ENCODE measurements at regions not wholly inside any gene's neighbourhood (a gene's known extent, or its start where the extent isn't known, plus 50 kb on each side); places are given as distances from the start of the nearest gene placed in this dataset.

- no peak for DNase-seq (ENCODE audit: low read depth, low spot score)
- no peak overlapping the region for H3K4me3 ChIP-seq (ENCODE audit: low read depth, low read length)
- TF ChIP-seq CTCF (IDR thresholded peaks at IDR 0.05; ENCODE audit: insufficient read depth, low read length, missing control alignments): no peak
- ChIA-PET CTCF (no interaction called here), POLR2A (no interaction called here)
Measured at GRCh38 chr11:134784568-134784967, 372.5 kb upstream of the B3GAT1 start.

- no peak for TF ChIP-seq CTCF (IDR thresholded peaks at IDR 0.05; ENCODE audit: insufficient read depth, low read length, missing control alignments)
- DNase-seq (ENCODE audit: low read depth, low spot score): no peak
- POLR2A ChIA-PET: no interaction called here
- CTCF ChIA-PET: no interaction called here
- H3K4me3 ChIP-seq (ENCODE audit: low read depth, low read length): no peak overlapping the region
Measured at GRCh38 chr11:134784046-134784445, 372.0 kb upstream of the B3GAT1 start.

GRCh38 chr11:134783234-134783633, 371.2 kb upstream of the B3GAT1 start:
- POLR2A ChIA-PET: no interaction called here
- CTCF ChIA-PET: no interaction called here
- no peak for DNase-seq (ENCODE audit: low read depth, low spot score)
- TF ChIP-seq CTCF (IDR thresholded peaks at IDR 0.05; ENCODE audit: insufficient read depth, low read length, missing control alignments): no peak
- no peak overlapping the region for H3K4me3 ChIP-seq (ENCODE audit: low read depth, low read length)

GRCh38 chr11:134781380-134781866, 369.4 kb upstream of the B3GAT1 start:
- no peak for DNase-seq (ENCODE audit: low read depth, low spot score)

GRCh38 chr11:134780486-134781147, 368.6 kb upstream of the B3GAT1 start:
- ChIA-PET POLR2A (no interaction called here), CTCF (no interaction called here)
- TF ChIP-seq CTCF (IDR thresholded peaks at IDR 0.05; ENCODE audit: insufficient read depth, low read length, missing control alignments): no peak
- no peak overlapping the region for H3K4me3 ChIP-seq (ENCODE audit: low read depth, low read length)
- DNase-seq (ENCODE audit: low read depth, low spot score): no peak

More at GRCh38 chr11:134781380-134781866, 369.4 kb upstream of the B3GAT1 start:
- ChIA-PET CTCF (no interaction called here), POLR2A (no interaction called here)
- no peak for TF ChIP-seq CTCF (IDR thresholded peaks at IDR 0.05; ENCODE audit: insufficient read depth, low read length, missing control alignments)
- H3K4me3 ChIP-seq (ENCODE audit: low read depth, low read length): no peak overlapping the region

GRCh38 chr11:134779179-134779578, 367.1 kb upstream of the B3GAT1 start:
- CTCF ChIA-PET: no interaction called here
- DNase-seq (ENCODE audit: low read depth, low spot score): no peak
- no peak for TF ChIP-seq CTCF (IDR thresholded peaks at IDR 0.05; ENCODE audit: insufficient read depth, low read length, missing control alignments)
- no peak overlapping the region for H3K4me3 ChIP-seq (ENCODE audit: low read depth, low read length)
- POLR2A ChIA-PET: no interaction called here

Measured in AG04449 (cell line).